Spleen (tissue), 7 donors: ENCODE measurements at regions not wholly inside any gene's neighbourhood (a gene's known extent, or its start where the extent isn't known, plus 50 kb on each side); places are given as distances from the start of the nearest gene placed in this dataset.

Experiments
- CTCF ChIP-seq, 11 experiments: fragments of 200-600 bp in 7 of 11; fragments of 450-650 bp in 4 of 11; sonication (generic) in 4 of 11; IDR thresholded peaks in 8 of 11; conservative IDR thresholded peaks in 3 of 11; 1 replicate in 7 of 11; 2 replicates in 4 of 11; pipeline versions ENCODE4 v1.4.0 to v1.8.0; 2016 to 2021; ENCODE audit warnings: antibody characterized with exemption in 11 of 11, inconsistent platforms in 4 of 11, mild to moderate bottlenecking in 1 of 11
- POLR2A ChIP-seq, 3 donors: fragments of 450-650 bp; IDR thresholded peaks; one replicate each; pipeline ENCODE4 v1.5.1; 2017; ENCODE audit warnings: antibody characterized with exemption in 3 of 3, mild to moderate bottlenecking in 1 of 3
- donor health status: DM: no; HTN: no; CAD: no; lungs with moderate emphysema.
- donor health status: DM: no; HTN: no; CAD: no.
- donor health status: DM: no; HTN: no; CAD: no.

DNA sequence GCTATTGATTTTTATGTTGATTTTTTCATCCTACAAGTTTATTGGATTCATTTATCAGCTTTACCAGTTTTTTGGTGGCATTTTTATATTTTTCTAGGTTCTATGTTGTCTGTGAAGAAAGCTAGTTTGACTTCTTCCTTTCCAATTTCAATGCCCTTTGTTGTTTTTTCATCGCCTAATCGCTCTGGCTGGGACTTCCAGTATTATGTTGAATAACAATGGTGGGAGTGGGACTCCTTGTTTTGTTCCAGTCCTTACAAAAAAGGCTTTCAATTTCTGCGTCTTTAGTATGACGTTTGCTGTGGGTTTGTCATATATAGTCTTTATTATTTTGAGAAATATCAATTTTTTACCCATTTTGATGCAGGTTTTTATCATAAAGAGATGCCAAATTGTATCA is 175.6 kb upstream of the CCNH start:
- TF ChIP-seq CTCF (IDR thresholded peaks at IDR 0.05 in 8 of 11, conservative IDR thresholded peaks at IDR 0.05 in 3 of 11) = no peak
- no peak for TF ChIP-seq POLR2A (IDR thresholded peaks at IDR 0.05)
